PC-9 (cell line): ENCODE measurements at regions not wholly inside any gene's neighbourhood (a gene's known extent, or its start where the extent isn't known, plus 50 kb on each side); places are given as distances from the start of the nearest gene placed in this dataset.

ENCODE experiments used
- BruUV-seq: library from RNA; stranded (reverse); fragments of 400-500 nt; replicated peaks from 2 replicates; lab custom pipeline; 2021; lab: Mats Ljungman, UMichigan
- CTCF ChIA-PET: fragments of 300-600 bp; sonication (Branson Sonifier 250); formaldehyde crosslinking; loops from one replicate; lab custom pipeline; 2022; ENCODE audit warnings: antibody characterized with exemption; lab: Charles Lee
- POLR2A ChIA-PET: fragments of 300-600 bp; sonication (Branson Sonifier 250); formaldehyde crosslinking; loops from one replicate; lab custom pipeline; 2022; ENCODE audit warnings: antibody characterized with exemption; ENCODE audit not compliant: unreplicated experiment; lab: Charles Lee
- DNase-seq, 2 experiments: peaks; one replicate each; pipeline versions ENCODE4 v3.0.0 to v3.0.0-alpha.2; 2015 to 2022; ENCODE audit warnings: mixed read lengths in 1 of 2
- H2AFZ ChIP-seq: fragments of 200-600 bp; sonication (generic); 2 replicates; pipeline ENCODE4 v1.8.1; 2017; ENCODE audit warnings: antibody characterized with exemption
- H3F3A ChIP-seq: fragments of 200-600 bp; sonication (generic); 2 replicates; pipeline ENCODE4 v1.8.1; 2017; ENCODE audit warnings: antibody characterized with exemption, mild to moderate bottlenecking, low read depth; ENCODE audit not compliant: insufficient read depth
- H3K27ac ChIP-seq: fragments of 200-600 bp; sonication (generic); 2 replicates; pipeline ENCODE4 v1.6.1; 2016; ENCODE audit warnings: mixed run types
- H3K27me3 ChIP-seq: fragments of 200-600 bp; sonication (generic); 2 replicates; pipeline ENCODE4 v1.6.1; 2016; ENCODE audit warnings: low read depth, mixed run types; ENCODE audit not compliant: insufficient read depth
- H3K36me3 ChIP-seq: fragments of 200-600 bp; sonication (generic); 2 replicates; pipeline ENCODE4 v1.6.1; 2016; ENCODE audit warnings: low read depth, mixed run types
- H3K4me1 ChIP-seq: fragments of 200-600 bp; sonication (generic); replicated peaks from 2 replicates; pipeline ENCODE4 v1.6.1; 2016; ENCODE audit warnings: mixed run types; ENCODE audit not compliant: insufficient read depth
- H3K4me2 ChIP-seq: fragments of 200-600 bp; sonication (generic); 2 replicates; pipeline ENCODE4 v1.6.1; 2017; ENCODE audit warnings: mixed run types
- H3K4me3 ChIP-seq: fragments of 200-600 bp; sonication (generic); 2 replicates; pipeline ENCODE4 v1.6.1; 2016; ENCODE audit warnings: mixed run types
- H3K79me2 ChIP-seq: fragments of 200-600 bp; sonication (generic); 2 replicates; pipeline ENCODE4 v1.6.1; 2017; ENCODE audit warnings: low read depth, mixed run types
- H3K9me2 ChIP-seq: fragments of 200-600 bp; sonication (generic); 2 replicates; pipeline ENCODE4 v1.8.1; 2017; ENCODE audit warnings: mild to moderate bottlenecking; ENCODE audit not compliant: insufficient read depth
- H3K9me3 ChIP-seq: fragments of 200-600 bp; sonication (generic); 2 replicates; pipeline ENCODE4 v1.8.1; 2016; ENCODE audit warnings: low read depth; ENCODE audit not compliant: insufficient read depth
- H4K20me1 ChIP-seq: fragments of 200-600 bp; sonication (generic); 2 replicates; pipeline ENCODE4 v1.8.1; 2017; ENCODE audit not compliant: insufficient read depth
- EZH2 ChIP-seq: fragments of 200-600 bp; sonication (generic); IDR thresholded peaks from 2 replicates; pipeline ENCODE4 v1.8.0; 2017; ENCODE audit warnings: antibody characterized with exemption, low read depth
- intact Hi-C: fragments of 100-400 bp; cut with micrococcal nuclease; formaldehyde crosslinking; loops from one replicate; pipeline ENCODE4 v1.10.0; 2022; ENCODE audit not compliant: unreplicated experiment
- TF ChIP-seq, protein P1 (sequence below): fragments of 200-600 bp; sonication (generic); conservative IDR thresholded peaks from 2 replicates; pipeline ENCODE4 v1.6.1; 2017; ENCODE audit warnings: mixed run types, antibody characterized with exemption, mild to moderate bottlenecking, moderate library complexity

DNA sequence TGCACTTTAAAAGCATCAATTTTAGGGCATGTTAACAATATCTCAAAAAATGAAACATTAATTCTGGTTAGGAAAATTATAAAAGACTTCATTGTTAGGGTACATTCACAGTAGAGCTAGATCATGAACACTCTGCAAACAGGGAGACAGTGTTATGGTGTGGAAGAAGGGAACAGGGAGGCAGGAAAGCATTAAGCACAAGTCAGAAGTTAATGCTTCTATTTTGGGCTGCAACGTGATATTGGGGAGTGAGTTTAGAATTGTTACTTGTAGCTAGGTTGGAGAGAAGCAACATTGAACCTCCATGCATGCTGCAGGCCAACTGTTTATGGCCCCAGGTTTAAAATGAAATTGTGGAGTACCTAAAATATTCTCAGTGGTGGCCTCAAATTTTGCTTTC, 278.1 kb upstream of the NMUR2 start:
- Histone ChIP-seq H3K4me3 (no peak overlapping the region), H3K27me3 (no peaks in the 10 kb centered on the region), H3F3A (no peaks in the 10 kb centered on the region), H3K36me3 (no peaks in the 10 kb centered on the region), H4K20me1 (no peaks in the 10 kb centered on the region), H3K4me2 (no peak overlapping the region), H3K79me2 (no peaks in the 10 kb centered on the region), H3K27ac (no peak overlapping the region), H3K9me3 (no peaks in the 10 kb centered on the region), H3K4me1 (no peaks in the 10 kb centered on the region), H2AFZ (no peak overlapping the region), H3K9me2 (no peaks in the 10 kb centered on the region; the same call in 1 of the 2 replicates)
- ChIA-PET CTCF (no interaction called here), POLR2A (no interaction called here)
- intact Hi-C loops = no loop called here
- TF ChIP-seq EZH2 = no peak
- TF ChIP-seq, protein P1, sequence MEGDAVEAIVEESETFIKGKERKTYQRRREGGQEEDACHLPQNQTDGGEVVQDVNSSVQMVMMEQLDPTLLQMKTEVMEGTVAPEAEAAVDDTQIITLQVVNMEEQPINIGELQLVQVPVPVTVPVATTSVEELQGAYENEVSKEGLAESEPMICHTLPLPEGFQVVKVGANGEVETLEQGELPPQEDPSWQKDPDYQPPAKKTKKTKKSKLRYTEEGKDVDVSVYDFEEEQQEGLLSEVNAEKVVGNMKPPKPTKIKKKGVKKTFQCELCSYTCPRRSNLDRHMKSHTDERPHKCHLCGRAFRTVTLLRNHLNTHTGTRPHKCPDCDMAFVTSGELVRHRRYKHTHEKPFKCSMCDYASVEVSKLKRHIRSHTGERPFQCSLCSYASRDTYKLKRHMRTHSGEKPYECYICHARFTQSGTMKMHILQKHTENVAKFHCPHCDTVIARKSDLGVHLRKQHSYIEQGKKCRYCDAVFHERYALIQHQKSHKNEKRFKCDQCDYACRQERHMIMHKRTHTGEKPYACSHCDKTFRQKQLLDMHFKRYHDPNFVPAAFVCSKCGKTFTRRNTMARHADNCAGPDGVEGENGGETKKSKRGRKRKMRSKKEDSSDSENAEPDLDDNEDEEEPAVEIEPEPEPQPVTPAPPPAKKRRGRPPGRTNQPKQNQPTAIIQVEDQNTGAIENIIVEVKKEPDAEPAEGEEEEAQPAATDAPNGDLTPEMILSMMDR = no peak
- no TSS peak for BruUV-seq
- no peak for DNase-seq

DNA sequence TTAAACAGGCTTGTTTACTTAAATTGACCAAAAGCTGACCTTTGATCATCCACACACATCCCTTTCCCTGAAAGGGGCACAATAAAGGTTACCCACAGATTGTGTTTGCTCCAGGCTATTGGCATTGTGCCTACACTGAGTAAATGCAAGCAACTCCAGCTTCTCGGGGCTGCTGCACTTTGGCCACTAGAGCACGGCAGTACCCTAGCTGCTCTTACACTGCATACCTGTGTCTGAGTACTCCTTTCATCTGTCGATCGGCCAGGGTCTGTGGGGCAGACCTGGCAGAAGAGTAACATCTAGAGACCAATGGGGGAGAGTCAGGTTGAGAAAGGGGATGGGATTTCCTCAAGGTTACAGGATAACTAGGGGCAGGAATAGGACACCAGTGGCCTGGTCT, 281.9 kb upstream of the NMUR2 start:
- DNase-seq = no peak
- intact Hi-C loops = no loop called here
- no peak for TF ChIP-seq EZH2
- TF ChIP-seq, protein P1 = no peak
- Histone ChIP-seq H2AFZ (no peak overlapping the region), H3K9me3 (no peaks in the 10 kb centered on the region), H3K36me3 (no peaks in the 10 kb centered on the region), H3K79me2 (no peaks in the 10 kb centered on the region), H3K9me2 (no peaks in the 10 kb centered on the region; the same call in 1 of the 2 replicates), H3K4me2 (no peak overlapping the region), H3K4me3 (no peak overlapping the region), H3K27me3 (no peaks in the 10 kb centered on the region), H3F3A (no peaks in the 10 kb centered on the region), H4K20me1 (no peaks in the 10 kb centered on the region), H3K27ac (no peak overlapping the region), H3K4me1 (no peaks in the 10 kb centered on the region)
- ChIA-PET CTCF (no interaction called here), POLR2A (no interaction called here)
- no TSS peak for BruUV-seq

DNA sequence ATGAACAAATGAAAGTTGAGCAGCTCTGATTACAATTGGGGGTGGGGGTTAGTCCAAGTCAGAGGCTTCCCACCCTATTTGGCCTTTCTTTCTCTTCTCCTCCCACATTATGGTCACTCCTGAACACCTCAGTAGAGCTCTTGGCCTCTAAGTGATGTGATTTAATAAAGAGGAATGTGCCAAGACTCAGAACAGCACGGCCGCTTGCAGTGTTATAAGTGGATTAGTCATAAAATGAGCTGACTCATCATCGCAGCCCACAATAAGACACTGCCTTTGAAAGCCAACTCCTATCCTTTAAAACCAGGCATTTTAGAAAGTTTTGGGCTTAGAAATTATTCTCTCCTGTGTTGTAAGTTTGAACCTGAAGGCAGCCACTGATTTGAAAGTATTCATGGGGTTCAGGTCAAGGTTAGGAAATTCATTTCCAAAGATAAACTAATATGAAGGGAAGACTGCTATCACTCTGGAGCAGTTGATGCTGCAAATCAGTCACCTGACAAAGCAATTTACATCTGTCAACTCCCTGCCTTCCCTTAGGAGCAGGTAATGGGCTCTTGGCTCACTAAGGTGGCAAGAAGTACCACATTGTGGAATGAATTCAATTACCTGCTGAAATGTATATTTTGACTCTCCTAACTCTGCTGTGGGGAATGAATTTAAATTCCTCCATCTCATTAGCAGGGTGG, 283.6 kb upstream of the NMUR2 start:
- H3K27me3 ChIP-seq = no peaks in the 10 kb centered on the region
- no peak overlapping the region for H3K4me3 ChIP-seq
- no peaks in the 10 kb centered on the region for H3K9me2 ChIP-seq
- no TSS peak for BruUV-seq
- no peaks in the 10 kb centered on the region for H3K9me3 ChIP-seq
- no peaks in the 10 kb centered on the region for H4K20me1 ChIP-seq
- no peak overlapping the region for H3K27ac ChIP-seq
- no peaks in the 10 kb centered on the region for H3K36me3 ChIP-seq
- H3K4me1 ChIP-seq = no peaks in the 10 kb centered on the region
- peak; percentile 3 to 60 for DNase-seq
- H3F3A ChIP-seq = no peaks in the 10 kb centered on the region
- intact Hi-C loops = no loop called here
- H2AFZ ChIP-seq = no peak overlapping the region
- no peak overlapping the region for H3K4me2 ChIP-seq
- TF ChIP-seq, protein P1 = no peak
- TF ChIP-seq EZH2 = no peak
- CTCF ChIA-PET = no interaction called here
- POLR2A ChIA-PET = no interaction called here
- H3K79me2 ChIP-seq = no peaks in the 10 kb centered on the region
